ENCODE measurements at regions not wholly inside any gene's neighbourhood (a gene's known extent, or its start where the extent isn't known, plus 50 kb on each side); places are given as distances from the start of the nearest gene placed in this dataset.

- TF ChIP-seq POLR2A (IDR thresholded peaks at IDR 0.05) = no peak
- no peak for TF ChIP-seq CTCF (IDR thresholded peaks at IDR 0.05 in 4 of 5, conservative IDR thresholded peaks at IDR 0.05 in 1 of 5)
Measured at GRCh38 chr6:50510361-50510760, 203.0 kb upstream of the TFAP2D start.
